WERI-Rb-1 (cell line): ENCODE measurements at regions not wholly inside any gene's neighbourhood (a gene's known extent, or its start where the extent isn't known, plus 50 kb on each side); places are given as distances from the start of the nearest gene placed in this dataset.
"Not testable (repeated sequence)": the region's sequence is repeated elsewhere in the genome, so short reads cannot be mapped to it uniquely, and the experiment has no call there.

Experiments
- DNase-seq: peaks from one replicate; pipeline ENCODE4 v3.0.0-alpha.2; 2020
- H3K27ac ChIP-seq: fragments of 250-450 bp; sonication (Bioruptor Pico); 2 replicates; pipeline ENCODE4 v1.5.1; 2020; ENCODE audit warnings: mild to moderate bottlenecking, moderate library complexity
- H3K27me3 ChIP-seq: fragments of 250-450 bp; sonication (Bioruptor Pico); 2 replicates; pipeline ENCODE4 v1.5.1; 2021; ENCODE audit warnings: mild to moderate bottlenecking, low read depth, moderate library complexity; ENCODE audit not compliant: insufficient read depth, severe bottlenecking
- H3K36me3 ChIP-seq: fragments of 250-450 bp; sonication (Bioruptor Pico); 2 replicates; pipeline ENCODE4 v1.5.1; 2020; ENCODE audit warnings: mild to moderate bottlenecking, moderate library complexity
- H3K4me3 ChIP-seq: 2 replicates; pipeline ENCODE4 v1.5.1; 2011; ENCODE audit warnings: low read depth, mild to moderate bottlenecking, control low read depth, low read length
- H3K9me3 ChIP-seq: fragments of 250-450 bp; sonication (Bioruptor Pico); 2 replicates; pipeline ENCODE4 v1.5.1; 2021; ENCODE audit warnings: mild to moderate bottlenecking, moderate library complexity; ENCODE audit not compliant: severe bottlenecking
- CTCF ChIP-seq: IDR thresholded peaks from 2 replicates; pipeline ENCODE4 v1.5.1; 2011; ENCODE audit warnings: low read depth, mild to moderate bottlenecking, control low read depth, inconsistent platforms, low read length

GRCh38 chr5:168096525-168096924 lies 194.9 kb upstream of the WWC1 start:
- H3K27me3 ChIP-seq, result no peaks in the 10 kb centered on the region

GRCh38 chr5:168097876-168098653 lies 193.4 kb upstream of the WWC1 start:
- H3K36me3 ChIP-seq, result no peaks in the 10 kb centered on the region
- H3K9me3 ChIP-seq, result no peaks in the 10 kb centered on the region
- TF ChIP-seq CTCF, result no peak
- DNase-seq, result peak; percentile 33
- H3K27me3 ChIP-seq, result no peaks in the 10 kb centered on the region
- no peak overlapping the region for H3K4me3 ChIP-seq
- no peak overlapping the region for H3K27ac ChIP-seq

More at GRCh38 chr5:168096525-168096924, 194.9 kb upstream of the WWC1 start:
- H3K36me3 ChIP-seq, result no peaks in the 10 kb centered on the region
- no peak for TF ChIP-seq CTCF
- H3K4me3 ChIP-seq, result no peak overlapping the region
- no peak for DNase-seq
- no peaks in the 10 kb centered on the region for H3K9me3 ChIP-seq
- no peak overlapping the region for H3K27ac ChIP-seq

- H3K27ac ChIP-seq, result no peak overlapping the region
- H3K9me3 ChIP-seq, result no peaks in the 10 kb centered on the region
- no peak for TF ChIP-seq CTCF
- no peak for DNase-seq
- H3K4me3 ChIP-seq, result no peak overlapping the region
- H3K27me3 ChIP-seq, result no peaks in the 10 kb centered on the region
- no peaks in the 10 kb centered on the region for H3K36me3 ChIP-seq
These were observed 190.1 kb upstream of the WWC1 start for GRCh38 chr5:168101352-168101751.

GRCh38 chr5:168103018-168103417 lies 188.4 kb upstream of the WWC1 start:
- DNase-seq, H3K36me3 ChIP-seq, H3K27me3 ChIP-seq, H3K27ac ChIP-seq, H3K9me3 ChIP-seq, H3K4me3 ChIP-seq: not testable (repeated sequence)

GRCh38 chr5:168104350-168104749 lies 187.1 kb upstream of the WWC1 start:
- no peaks in the 10 kb centered on the region for H3K9me3 ChIP-seq
- TF ChIP-seq CTCF, result no peak
- no peaks in the 10 kb centered on the region for H3K27me3 ChIP-seq
- H3K36me3 ChIP-seq, result no peaks in the 10 kb centered on the region
- H3K27ac ChIP-seq, result no peak overlapping the region
- H3K4me3 ChIP-seq, result no peak overlapping the region
- no peak for DNase-seq

GRCh38 chr5:168104811-168105481 lies 186.5 kb upstream of the WWC1 start:
- H3K27ac ChIP-seq, result no peak overlapping the region

More at GRCh38 chr5:168104811-168105481, 186.5 kb upstream of the WWC1 start:
- Histone ChIP-seq H3K27me3 (no peaks in the 10 kb centered on the region), H3K9me3 (no peaks in the 10 kb centered on the region), H3K4me3 (no peak overlapping the region), H3K36me3 (no peaks in the 10 kb centered on the region)
- 0 out of 2 replicates have a peak, but pooled peaks have one; percentile 6 for TF ChIP-seq CTCF
- DNase-seq, result no peak
